ENCODE measurements at regions not wholly inside any gene's neighbourhood (a gene's known extent, or its start where the extent isn't known, plus 50 kb on each side); places are given as distances from the start of the nearest gene placed in this dataset.

GRCh38 chr12:67761566-67761965 lies 113.0 kb downstream of the DYRK2 start:
- peaks cover 22% of the 10 kb centered on the region for H3K4me1 ChIP-seq (ENCODE audit: insufficient read depth, low read length, severe bottlenecking)
- H3K4me2 ChIP-seq (ENCODE audit: low read length) = no peak overlapping the region
- no peaks in the 10 kb centered on the region; the same call in 1 of the 2 replicates for H3F3A ChIP-seq (ENCODE audit: insufficient read depth, low read length)

DNA sequence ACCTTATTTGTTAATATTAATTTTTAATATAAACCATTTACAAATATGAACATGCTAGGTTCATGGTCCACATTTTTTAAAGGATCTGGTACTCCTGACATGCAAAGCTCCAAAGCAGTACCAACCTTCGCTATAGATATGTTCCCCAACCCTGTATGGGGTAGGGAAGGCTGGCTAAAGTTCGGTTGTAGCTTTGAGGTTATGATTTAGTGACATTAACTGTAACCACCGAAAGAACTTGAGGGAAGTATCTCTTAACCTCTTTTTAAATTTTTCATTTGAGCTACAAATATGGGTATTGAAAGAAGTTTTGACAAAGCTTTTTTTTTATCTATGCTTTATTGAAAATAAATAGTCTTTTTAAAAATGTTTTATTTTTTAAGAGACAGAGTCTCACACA lies 115.5 kb downstream of the DYRK2 start:
- Histone ChIP-seq H3K4me1 (ENCODE audit: insufficient read depth, low read length, severe bottlenecking) (peaks cover 5% of the 10 kb centered on the region), H3K4me2 (ENCODE audit: low read length) (no peak overlapping the region), H3K27ac (ENCODE audit: low read depth, low read length, poor library complexity, severe bottlenecking) (no peak overlapping the region), H2AFZ (ENCODE audit: low read length) (no peak overlapping the region), H3F3A (ENCODE audit: insufficient read depth, low read length) (no peaks in the 10 kb centered on the region), H3K79me2 (ENCODE audit: insufficient read depth, low read length) (no peaks in the 10 kb centered on the region), H3K27me3 (ENCODE audit: insufficient read depth, low read length) (no peaks in the 10 kb centered on the region), H3K4me3 (ENCODE audit: low read depth, low read length, poor library complexity, severe bottlenecking) (no peak overlapping the region), H3K9me2 (ENCODE audit: low read depth, low read length) (no peaks in the 10 kb centered on the region), H3K9ac (ENCODE audit: low read length) (no peak overlapping the region), H3K36me3 (ENCODE audit: insufficient read depth, low read length) (no peaks in the 10 kb centered on the region), H3K9me3 (ENCODE audit: low read length) (no peaks in the 10 kb centered on the region), H4K20me1 (ENCODE audit: insufficient read depth, low read length) (no peaks in the 10 kb centered on the region)
- TF ChIP-seq, protein P1, sequence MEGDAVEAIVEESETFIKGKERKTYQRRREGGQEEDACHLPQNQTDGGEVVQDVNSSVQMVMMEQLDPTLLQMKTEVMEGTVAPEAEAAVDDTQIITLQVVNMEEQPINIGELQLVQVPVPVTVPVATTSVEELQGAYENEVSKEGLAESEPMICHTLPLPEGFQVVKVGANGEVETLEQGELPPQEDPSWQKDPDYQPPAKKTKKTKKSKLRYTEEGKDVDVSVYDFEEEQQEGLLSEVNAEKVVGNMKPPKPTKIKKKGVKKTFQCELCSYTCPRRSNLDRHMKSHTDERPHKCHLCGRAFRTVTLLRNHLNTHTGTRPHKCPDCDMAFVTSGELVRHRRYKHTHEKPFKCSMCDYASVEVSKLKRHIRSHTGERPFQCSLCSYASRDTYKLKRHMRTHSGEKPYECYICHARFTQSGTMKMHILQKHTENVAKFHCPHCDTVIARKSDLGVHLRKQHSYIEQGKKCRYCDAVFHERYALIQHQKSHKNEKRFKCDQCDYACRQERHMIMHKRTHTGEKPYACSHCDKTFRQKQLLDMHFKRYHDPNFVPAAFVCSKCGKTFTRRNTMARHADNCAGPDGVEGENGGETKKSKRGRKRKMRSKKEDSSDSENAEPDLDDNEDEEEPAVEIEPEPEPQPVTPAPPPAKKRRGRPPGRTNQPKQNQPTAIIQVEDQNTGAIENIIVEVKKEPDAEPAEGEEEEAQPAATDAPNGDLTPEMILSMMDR (IDR thresholded peaks at IDR 0.05; ENCODE audit: low read length) = no peak
- no peak for TF ChIP-seq EZH2 (IDR thresholded peaks at IDR 0.05; ENCODE audit: borderline replicate concordance, low read length)

More at GRCh38 chr12:67761566-67761965, 113.0 kb downstream of the DYRK2 start:
- Histone ChIP-seq H4K20me1 (ENCODE audit: insufficient read depth, low read length) (no peaks in the 10 kb centered on the region), H3K27me3 (ENCODE audit: insufficient read depth, low read length) (no peaks in the 10 kb centered on the region), H3K9me2 (ENCODE audit: low read depth, low read length) (no peaks in the 10 kb centered on the region), H3K9ac (ENCODE audit: low read length) (no peak overlapping the region), H3K4me3 (ENCODE audit: low read depth, low read length, poor library complexity, severe bottlenecking) (no peak overlapping the region), H3K27ac (ENCODE audit: low read depth, low read length, poor library complexity, severe bottlenecking) (no peak overlapping the region), H3K9me3 (ENCODE audit: low read length) (no peaks in the 10 kb centered on the region), H3K36me3 (ENCODE audit: insufficient read depth, low read length) (no peaks in the 10 kb centered on the region), H2AFZ (ENCODE audit: low read length) (no peak overlapping the region), H3K79me2 (ENCODE audit: insufficient read depth, low read length) (no peaks in the 10 kb centered on the region)
- no peak for TF ChIP-seq EZH2 (IDR thresholded peaks at IDR 0.05; ENCODE audit: borderline replicate concordance, low read length)
- TF ChIP-seq, protein P1 (IDR thresholded peaks at IDR 0.05; ENCODE audit: low read length) = no peak

GRCh38 chr12:67764946-67765619 lies 116.5 kb downstream of the DYRK2 start:
- Histone ChIP-seq H3K27ac (ENCODE audit: low read depth, low read length, poor library complexity, severe bottlenecking) (no peak overlapping the region), H4K20me1 (ENCODE audit: insufficient read depth, low read length) (no peaks in the 10 kb centered on the region), H3K4me2 (ENCODE audit: low read length) (no peak overlapping the region), H3F3A (ENCODE audit: insufficient read depth, low read length) (no peaks in the 10 kb centered on the region), H3K36me3 (ENCODE audit: insufficient read depth, low read length) (no peaks in the 10 kb centered on the region), H3K9ac (ENCODE audit: low read length) (no peak overlapping the region), H3K9me2 (ENCODE audit: low read depth, low read length) (no peaks in the 10 kb centered on the region), H2AFZ (ENCODE audit: low read length) (no peak overlapping the region), H3K27me3 (ENCODE audit: insufficient read depth, low read length) (no peaks in the 10 kb centered on the region), H3K4me3 (ENCODE audit: low read depth, low read length, poor library complexity, severe bottlenecking) (no peak overlapping the region), H3K4me1 (ENCODE audit: insufficient read depth, low read length, severe bottlenecking) (no peaks in the 10 kb centered on the region), H3K9me3 (ENCODE audit: low read length) (no peaks in the 10 kb centered on the region), H3K79me2 (ENCODE audit: insufficient read depth, low read length) (no peaks in the 10 kb centered on the region)
- TF ChIP-seq, protein P1 (IDR thresholded peaks at IDR 0.05; ENCODE audit: low read length) = no peak
- no peak for TF ChIP-seq EZH2 (IDR thresholded peaks at IDR 0.05; ENCODE audit: borderline replicate concordance, low read length)

Data from OCI-LY1 (cell line).